Ramos (cell line): ENCODE measurements at regions not wholly inside any gene's neighbourhood (a gene's known extent, or its start where the extent isn't known, plus 50 kb on each side); places are given as distances from the start of the nearest gene placed in this dataset.

Experiments
- in situ Hi-C: fragments of 300-500 bp; cut with MboI; formaldehyde crosslinking; loops from one replicate; pipeline ENCODE4 v1.14.3; 2022; ENCODE audit warnings: low sequenced_read_pairs; ENCODE audit not compliant: unreplicated experiment

DNA sequence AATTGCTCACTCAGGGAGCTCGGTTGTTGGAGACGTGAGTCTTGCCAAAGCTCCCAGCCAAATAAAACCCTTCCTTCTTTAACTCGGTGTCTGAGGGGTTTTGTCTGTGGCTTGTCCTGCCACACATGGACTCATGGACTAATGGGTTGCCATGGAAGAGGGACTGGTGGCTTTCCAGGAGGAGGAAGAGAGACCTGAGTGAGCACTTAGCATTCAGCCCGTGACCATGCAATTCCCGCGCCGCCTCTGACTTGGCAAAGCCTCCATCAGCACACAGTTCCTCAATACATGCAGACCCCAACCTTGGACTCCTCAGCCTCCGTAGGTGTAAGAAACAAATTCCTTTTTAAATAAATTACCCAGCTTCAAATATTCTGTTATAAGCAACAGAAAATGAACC is 57.3 kb upstream of the TMEM18 start:
- in situ Hi-C loops: no loop called here

DNA sequence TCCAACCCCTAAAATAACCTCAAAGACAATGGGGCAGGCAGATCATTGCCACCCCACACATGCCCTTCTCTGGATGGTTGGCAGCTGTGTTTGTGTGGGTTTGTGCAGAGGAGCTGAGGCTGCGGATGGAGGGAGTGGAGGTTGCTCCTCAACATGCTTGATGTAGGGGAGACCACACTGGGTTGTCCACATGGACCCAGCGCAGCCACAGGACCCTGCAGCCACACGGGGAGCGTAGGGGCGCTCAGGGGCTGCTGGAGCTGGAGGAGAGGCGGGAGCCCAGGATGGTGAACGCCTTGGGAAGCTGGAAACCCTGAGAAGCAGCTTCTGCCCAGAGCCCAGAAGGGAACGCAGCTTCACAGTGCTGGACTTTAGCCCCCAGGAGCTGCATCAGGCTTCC is 56.3 kb upstream of the TMEM18 start:
- in situ Hi-C loops: no loop called here

GRCh38 chr2:733001-733400 is 55.8 kb upstream of the TMEM18 start:
- in situ Hi-C loops: no loop called here

DNA sequence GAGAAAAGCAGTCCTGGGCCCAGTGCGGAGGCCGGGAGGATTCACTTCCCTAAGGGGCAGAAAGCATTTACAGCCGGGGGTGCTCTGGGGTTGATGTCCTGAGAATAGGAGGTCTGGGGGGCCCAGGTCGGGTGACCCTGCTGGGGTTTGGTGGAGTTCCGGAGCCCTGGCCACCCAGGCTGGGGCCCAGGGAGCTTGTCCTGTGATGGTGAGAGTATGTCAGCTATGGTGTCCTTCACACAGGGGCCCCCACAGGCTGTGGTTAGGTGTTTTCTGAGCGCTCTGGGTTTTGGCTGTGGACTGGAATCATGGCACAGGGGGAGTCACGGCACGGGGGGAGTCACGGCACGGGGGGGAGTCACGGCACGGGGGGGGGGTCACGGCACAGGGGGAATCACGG is 54.5 kb upstream of the TMEM18 start:
- in situ Hi-C loops: no loop called here

GRCh38 chr2:729376-729861 is 52.2 kb upstream of the TMEM18 start:
- in situ Hi-C loops: no loop called here

GRCh38 chr2:728165-728564 is 51.0 kb upstream of the TMEM18 start:
- in situ Hi-C loops: no loop called here

GRCh38 chr2:727071-727470 is 49.9 kb upstream of the TMEM18 start:
- in situ Hi-C loops: no loop called here
